B cell (primary cell): ENCODE measurements at regions not wholly inside any gene's neighbourhood (a gene's known extent, or its start where the extent isn't known, plus 50 kb on each side); places are given as distances from the start of the nearest gene placed in this dataset.
"Not testable (repeated sequence)": the region's sequence is repeated elsewhere in the genome, so short reads cannot be mapped to it uniquely, and the experiment has no call there.

Experiments
- ATAC-seq: fragments of 200-7000 bp; cut with Tn5 transposase; one replicate; pipeline ENCODE4 v1.10.0; 2021; ENCODE audit warnings: low read depth, mild to moderate bottlenecking, moderate number of reproducible peaks, moderate library complexity
- CTCF ChIA-PET: fragments of 350-600 bp; sonication (Branson Sonifier 250); formaldehyde crosslinking; loops from one replicate; lab custom pipeline; 2021; ENCODE audit warnings: antibody characterized with exemption, inconsistent platforms; lab: Charles Lee
- POLR2A ChIA-PET: fragments of 350-600 bp; sonication (Branson Sonifier 250); formaldehyde crosslinking; loops from one replicate; lab custom pipeline; 2021; ENCODE audit warnings: antibody characterized with exemption; lab: Charles Lee
- DNase-seq: peaks from one replicate; pipeline ENCODE4 v3.0.0; 2013
- H2AFZ ChIP-seq: 2 replicates; pipeline ENCODE4 v1.6.1; 2012; ENCODE audit warnings: mild to moderate bottlenecking, low read depth, low read length; ENCODE audit not compliant: insufficient read depth, poor library complexity, severe bottlenecking
- H3K27ac ChIP-seq, 2 donors: 1 replicate in 1 of 2; 2 replicates in 1 of 2; pipeline ENCODE4 v1.5.1; 2012 to 2013; ENCODE audit warnings: low read length in 2 of 2, mild to moderate bottlenecking in 2 of 2, moderate library complexity in 1 of 2
- H3K27me3 ChIP-seq, 4 experiments: fragments of 200-600 bp in 1 of 4; sonication (generic) in 1 of 4; replicated peaks in 1 of 4; 1 replicate in 2 of 4; 2 replicates in 2 of 4; pipeline versions ENCODE4 v1.6.1 to v1.7.0; 2013 to 2016; ENCODE audit warnings: low read length in 3 of 4, mild to moderate bottlenecking in 2 of 4, mixed read lengths in 1 of 4, moderate library complexity in 1 of 4; ENCODE audit not compliant: insufficient read depth in 4 of 4, control insufficient read depth in 3 of 4; ENCODE audit errors: control extremely low read depth in 1 of 4
- H3K36me3 ChIP-seq, 2 experiments: replicated peaks in 1 of 2; 1 replicate in 1 of 2; 2 replicates in 1 of 2; pipeline versions ENCODE4 v1.6.1 to v1.7.1; 2013; ENCODE audit warnings: low read length in 1 of 2; ENCODE audit not compliant: insufficient read depth in 2 of 2, control insufficient read depth in 1 of 2; ENCODE audit errors: control extremely low read depth in 1 of 2, extremely low read depth in 1 of 2
- H3K4me1 ChIP-seq, 2 donors: fragments of 200-600 bp in 1 of 2; sonication (generic) in 1 of 2; 1 replicate in 1 of 2; 2 replicates in 1 of 2; pipeline versions ENCODE4 v1.5.1 to v1.6.1; 2013 to 2017; ENCODE audit warnings: low read length in 2 of 2; ENCODE audit not compliant: control insufficient read depth in 2 of 2, insufficient read depth in 2 of 2
- H3K4me2 ChIP-seq: replicated peaks from 2 replicates; pipeline ENCODE3; 2012; ENCODE audit warnings: mild to moderate bottlenecking, low read depth, low read length; ENCODE audit not compliant: poor library complexity, severe bottlenecking
- H3K4me3 ChIP-seq, 5 experiments: fragments of 200-600 bp in 1 of 5; sonication (generic) in 1 of 5; 1 replicate in 3 of 5; 2 replicates in 2 of 5; pipeline versions ENCODE4 v1.5.1 to v1.7.0; 2011 to 2016; ENCODE audit warnings: low read length in 4 of 5, mild to moderate bottlenecking in 4 of 5, low read depth in 2 of 5, control low read depth in 1 of 5, moderate library complexity in 1 of 5; ENCODE audit not compliant: insufficient read depth in 1 of 5; ENCODE audit errors: control extremely low read depth in 1 of 5, extremely low read depth in 1 of 5
- H3K79me2 ChIP-seq: fragments of 200-600 bp; sonication (generic); one replicate; pipeline ENCODE4 v1.6.0; 2016; ENCODE audit warnings: low read length; ENCODE audit not compliant: control insufficient read depth, insufficient read depth
- H3K9ac ChIP-seq: fragments of 200-600 bp; sonication (generic); 2 replicates; pipeline ENCODE4 v1.6.1; 2017; ENCODE audit warnings: mild to moderate bottlenecking, low read length, moderate library complexity
- H3K9me3 ChIP-seq, 3 donors: one replicate each; pipeline versions ENCODE4 v1.6.1 to v1.7.1; 2013; ENCODE audit warnings: low read length in 2 of 3; ENCODE audit not compliant: control insufficient read depth in 2 of 3, insufficient read depth in 1 of 3; ENCODE audit errors: control extremely low read depth in 1 of 3
- H4K20me1 ChIP-seq: 2 replicates; pipeline ENCODE4 v1.6.0; 2012; ENCODE audit warnings: mild to moderate bottlenecking, low read length; ENCODE audit not compliant: insufficient read depth, control insufficient read depth, poor library complexity, severe bottlenecking
- H3K27ac Mint-ChIP-seq: one replicate; pipeline ENCODE4 v1.8.0; 2021; ENCODE audit warnings: mixed read lengths
- H3K27me3 Mint-ChIP-seq: one replicate; pipeline ENCODE4 v1.8.0; 2021; ENCODE audit warnings: mixed read lengths
- H3K4me1 Mint-ChIP-seq: one replicate; pipeline ENCODE4 v1.8.0; 2021; ENCODE audit warnings: mixed read lengths
- H3K4me3 Mint-ChIP-seq: one replicate; pipeline ENCODE4 v1.8.0; 2021; ENCODE audit warnings: mixed read lengths
- H3K9me3 Mint-ChIP-seq: one replicate; pipeline ENCODE4 v1.8.0; 2022; ENCODE audit warnings: mixed read lengths; ENCODE audit not compliant: insufficient read depth
- EZH2 ChIP-seq: IDR thresholded peaks from 2 replicates; pipeline ENCODE4 v1.6.1; 2012; ENCODE audit warnings: borderline replicate concordance, low read depth, mild to moderate bottlenecking, moderate library complexity, low read length; ENCODE audit not compliant: insufficient read depth, poor library complexity, severe bottlenecking
- WGBS: methylation state at CpG from one replicate; pipeline ENCODE4 v1.1.5; 2013; ENCODE audit warnings: missing lambda C conversion rate; ENCODE audit not compliant: insufficient coverage; 5-methylcytosine and 5-hydroxymethylcytosine counted together
- intact Hi-C: fragments of 100-400 bp; cut with micrococcal nuclease; formaldehyde crosslinking; loops from one replicate; pipeline ENCODE4 v1.10.0; 2022
- TF ChIP-seq, protein P1 (sequence below): fragments of 200-600 bp; IDR thresholded peaks from one replicate; pipeline ENCODE4 v1.8.0; 2022; ENCODE audit warnings: antibody characterized with exemption, mild to moderate bottlenecking

GRCh38 chr9:24879591-24879990 is 333.9 kb upstream of the IZUMO3 start:
- Histone ChIP-seq H3K4me3 (no peak overlapping the region), H3K79me2 (no peaks in the 10 kb centered on the region), H3K4me2 (no peak overlapping the region), H3K9me3 (no peaks in the 10 kb centered on the region), H3K36me3 (no peaks in the 10 kb centered on the region), H4K20me1 (no peaks in the 10 kb centered on the region), H3K9ac (no peak overlapping the region), H3K4me1 (no peaks in the 10 kb centered on the region), H2AFZ (no peak overlapping the region), H3K27me3 (no peaks in the 10 kb centered on the region), H3K27ac (no peak overlapping the region)
- Mint-ChIP-seq H3K27me3 (no peaks in the 10 kb centered on the region), H3K9me3 (no peaks in the 10 kb centered on the region), H3K4me3 (no peak overlapping the region), H3K27ac (no peak overlapping the region), H3K4me1 (no peaks in the 10 kb centered on the region)
- ATAC-seq (no peak), DNase-seq (no peak)
- TF ChIP-seq, protein P1, sequence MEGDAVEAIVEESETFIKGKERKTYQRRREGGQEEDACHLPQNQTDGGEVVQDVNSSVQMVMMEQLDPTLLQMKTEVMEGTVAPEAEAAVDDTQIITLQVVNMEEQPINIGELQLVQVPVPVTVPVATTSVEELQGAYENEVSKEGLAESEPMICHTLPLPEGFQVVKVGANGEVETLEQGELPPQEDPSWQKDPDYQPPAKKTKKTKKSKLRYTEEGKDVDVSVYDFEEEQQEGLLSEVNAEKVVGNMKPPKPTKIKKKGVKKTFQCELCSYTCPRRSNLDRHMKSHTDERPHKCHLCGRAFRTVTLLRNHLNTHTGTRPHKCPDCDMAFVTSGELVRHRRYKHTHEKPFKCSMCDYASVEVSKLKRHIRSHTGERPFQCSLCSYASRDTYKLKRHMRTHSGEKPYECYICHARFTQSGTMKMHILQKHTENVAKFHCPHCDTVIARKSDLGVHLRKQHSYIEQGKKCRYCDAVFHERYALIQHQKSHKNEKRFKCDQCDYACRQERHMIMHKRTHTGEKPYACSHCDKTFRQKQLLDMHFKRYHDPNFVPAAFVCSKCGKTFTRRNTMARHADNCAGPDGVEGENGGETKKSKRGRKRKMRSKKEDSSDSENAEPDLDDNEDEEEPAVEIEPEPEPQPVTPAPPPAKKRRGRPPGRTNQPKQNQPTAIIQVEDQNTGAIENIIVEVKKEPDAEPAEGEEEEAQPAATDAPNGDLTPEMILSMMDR, result no peak
- no peak for TF ChIP-seq EZH2
- POLR2A ChIA-PET, result no interaction called here
- CTCF ChIA-PET, result no interaction called here
- WGBS, result no CpG with 5 or more reads among the region's 2 CpGs
- intact Hi-C loops, result no loop called here

DNA sequence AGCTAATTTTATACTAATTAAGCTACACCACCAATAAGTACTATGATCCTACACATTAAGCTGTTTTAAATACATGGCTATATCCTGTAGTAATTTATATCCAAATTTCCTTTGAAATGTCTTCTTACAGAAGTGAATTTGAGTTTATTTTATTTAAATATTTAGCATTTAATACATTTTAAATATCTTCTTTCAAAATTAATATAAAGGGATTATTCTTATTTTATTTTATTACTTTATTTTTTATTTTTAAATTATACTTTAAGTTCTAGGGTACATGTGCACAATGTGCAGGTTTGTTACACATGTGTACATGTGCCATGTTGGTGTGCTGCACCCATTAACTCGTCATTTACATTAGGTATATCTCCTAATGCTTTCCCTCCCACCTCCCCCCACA is 310.9 kb upstream of the IZUMO3 start:
- H3K4me2 ChIP-seq, H3K27ac Mint-ChIP-seq, H3K4me1 ChIP-seq, H3K4me3 ChIP-seq, H3K9me3 Mint-ChIP-seq, H3K36me3 ChIP-seq, CTCF ChIA-PET, H3K9ac ChIP-seq, H3K27me3 ChIP-seq, intact Hi-C loops, H4K20me1 ChIP-seq, POLR2A ChIA-PET, H2AFZ ChIP-seq, DNase-seq, H3K4me3 Mint-ChIP-seq, H3K79me2 ChIP-seq, H3K27ac ChIP-seq, H3K4me1 Mint-ChIP-seq, H3K9me3 ChIP-seq, ATAC-seq, H3K27me3 Mint-ChIP-seq: not testable (repeated sequence)
- WGBS, result no CpG with 5 or more reads among the region's 1 CpG
